DMS53 treated with DMSO at 0.1 percent for 48 hours (cell line): ENCODE measurements at regions not wholly inside any gene's neighbourhood (a gene's known extent, or its start where the extent isn't known, plus 50 kb on each side); places are given as distances from the start of the nearest gene placed in this dataset.

Source experiments
- DNase-seq: peaks from one replicate; lab custom pipeline; 2025; ENCODE audit not compliant: unreplicated experiment; lab: John Stamatoyannopoulos, UW

GRCh38 chr7:28231176-28231575, 50.6 kb upstream of the JAZF1 start:
- no peak for DNase-seq

- DNase-seq, result no peak
Observed at GRCh38 chr7:28236560-28236959, 56.0 kb upstream of the JAZF1 start.

DNA sequence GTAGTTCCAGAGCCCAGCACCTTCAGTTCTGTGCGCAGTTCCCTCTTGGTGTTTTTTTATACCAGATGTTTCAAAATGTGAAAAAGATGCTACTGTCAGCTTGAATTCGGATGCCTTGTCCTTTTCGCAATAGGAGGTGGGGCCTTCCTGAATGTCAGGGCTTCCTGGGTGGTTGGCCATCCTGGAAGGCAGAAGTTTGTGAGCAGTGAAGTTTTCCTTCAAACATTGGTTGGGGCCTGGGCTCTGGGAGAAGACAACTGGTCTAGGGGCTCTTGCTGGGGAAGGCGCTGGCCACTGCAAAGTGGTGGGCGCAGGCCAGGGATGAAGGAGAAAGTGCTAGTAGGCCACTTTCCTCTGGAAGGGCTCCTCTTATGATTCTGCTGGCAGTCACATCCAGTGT, 56.8 kb upstream of the JAZF1 start:
- DNase-seq, result no peak

GRCh38 chr7:28239823-28240204, 59.2 kb upstream of the JAZF1 start:
- DNase-seq, result no peak

DNA sequence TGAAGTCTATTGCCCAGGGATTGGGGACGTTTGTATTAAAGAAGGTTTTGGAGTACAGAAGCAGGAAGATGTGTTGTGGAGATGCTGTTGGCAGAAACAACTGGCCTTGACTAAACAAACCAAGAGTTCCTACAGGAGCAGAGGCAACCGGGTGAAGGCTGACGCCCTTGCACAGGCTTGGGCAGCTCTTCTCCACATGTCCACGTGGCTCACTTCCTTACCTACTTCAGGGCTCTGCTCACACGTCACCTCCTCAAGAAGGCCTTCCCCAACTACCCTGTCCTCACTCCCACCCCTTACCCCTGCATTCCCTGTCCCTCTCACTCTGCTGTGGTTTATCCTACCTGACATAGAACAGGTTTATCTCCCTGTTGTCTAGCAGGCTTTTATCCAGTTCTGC, 59.9 kb upstream of the JAZF1 start:
- DNase-seq, result no peak

- no peak for DNase-seq
Observed at GRCh38 chr7:28243861-28244260, 63.3 kb upstream of the JAZF1 start.

GRCh38 chr7:28245123-28245878, 64.7 kb upstream of the JAZF1 start:
- no peak for DNase-seq

DNA sequence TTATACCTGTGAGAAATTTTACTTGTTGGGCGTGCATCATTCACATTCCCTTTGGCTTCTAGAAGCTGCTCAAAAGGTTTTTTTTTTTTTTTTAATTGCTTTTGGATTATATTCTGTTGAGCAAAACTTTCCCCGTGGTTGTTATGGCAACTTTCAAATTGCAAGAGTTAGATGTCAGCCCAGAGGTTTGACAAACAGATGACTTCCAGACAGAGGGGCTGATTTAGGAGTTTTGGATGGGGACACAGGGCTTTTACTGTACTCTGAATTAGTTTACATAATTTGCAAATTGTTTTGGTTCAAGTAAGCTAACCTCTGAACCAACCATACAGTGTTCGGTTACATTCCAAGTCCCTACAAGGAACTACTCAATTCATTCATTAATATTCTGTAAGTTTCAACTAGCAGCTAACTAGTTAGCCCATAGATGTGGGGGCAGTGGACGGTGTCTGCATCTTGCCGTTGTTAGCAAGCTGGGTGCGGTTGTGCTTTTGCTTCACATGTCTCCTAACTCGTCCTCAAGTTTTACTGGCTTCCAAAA, 66.4 kb upstream of the JAZF1 start:
- no peak for DNase-seq

- DNase-seq, result peak; percentile 31
Observed at GRCh38 chr7:28258240-28258639, 77.6 kb upstream of the JAZF1 start.

GRCh38 chr7:28260969-28261368, 80.4 kb upstream of the JAZF1 start:
- no peak for DNase-seq

- DNase-seq, result no peak
Observed at GRCh38 chr7:28263622-28264271, 83.2 kb upstream of the JAZF1 start.

DNA sequence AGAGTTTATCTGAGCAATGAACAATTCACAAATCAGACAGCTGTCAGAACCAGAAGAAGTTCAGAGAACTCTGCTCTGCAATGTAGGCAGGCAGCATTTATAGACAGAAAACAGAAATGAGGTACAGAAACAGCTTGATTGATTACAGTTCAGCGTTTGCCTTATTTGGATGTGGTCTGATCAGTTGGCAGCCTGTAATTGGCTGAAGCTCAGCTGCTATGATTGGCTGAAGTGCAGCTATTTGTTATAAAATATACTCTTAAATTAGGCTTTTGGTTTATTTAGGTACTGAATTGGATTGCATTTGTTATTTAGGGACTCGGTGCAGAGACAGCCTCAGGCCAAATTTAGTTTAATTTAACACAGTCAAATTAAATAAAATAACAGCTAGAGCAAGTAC, 85.8 kb upstream of the JAZF1 start:
- no peak for DNase-seq

DNA sequence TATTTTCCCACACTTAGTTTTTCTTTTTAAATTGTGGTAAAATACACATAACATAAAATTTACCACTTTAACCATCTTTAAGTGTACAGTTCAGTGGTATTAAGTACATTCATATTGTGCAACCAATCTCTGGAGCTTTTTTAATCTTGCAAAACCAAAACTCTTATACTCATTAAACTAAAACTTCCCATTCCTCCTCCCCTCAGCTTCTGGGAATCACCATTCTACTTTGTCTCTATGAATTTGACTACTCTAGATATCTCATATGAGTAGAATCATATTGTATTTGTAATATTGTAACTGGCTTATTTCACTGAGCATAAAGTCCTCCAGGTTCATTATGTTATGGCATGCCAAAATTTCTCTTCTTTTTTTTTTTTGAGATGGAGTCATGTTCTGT, 86.4 kb upstream of the JAZF1 start:
- no peak for DNase-seq

DNA sequence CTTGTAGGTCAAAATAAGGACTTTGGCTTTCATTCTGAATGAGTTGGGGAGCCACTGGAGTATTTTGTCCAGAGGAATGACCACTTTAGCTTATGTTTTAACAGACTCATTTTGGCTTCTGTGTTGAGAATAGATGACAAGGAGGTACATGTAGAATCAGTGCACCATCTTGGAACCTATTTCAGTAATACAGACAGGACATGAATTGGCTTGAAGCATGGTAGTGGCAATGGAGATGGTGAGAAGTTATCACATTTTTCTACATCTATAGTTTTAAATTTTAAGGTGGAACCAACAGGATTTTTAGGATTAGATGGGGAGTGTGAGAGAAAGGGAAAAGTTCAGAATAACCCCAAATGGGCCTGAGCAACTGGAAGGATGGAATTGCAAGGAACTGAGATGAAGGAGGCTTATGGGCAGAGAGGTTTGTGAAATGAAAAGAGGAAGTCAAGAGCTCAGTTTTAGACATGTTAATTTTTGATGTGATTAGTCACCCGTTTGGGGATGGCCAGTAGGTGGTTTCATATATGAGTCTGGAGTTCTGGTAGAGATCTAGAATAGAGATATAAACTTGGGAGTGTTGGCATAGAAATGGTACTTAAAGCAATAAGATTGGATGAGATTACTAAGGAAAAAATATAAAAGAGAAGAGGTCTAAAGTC, 89.2 kb upstream of the JAZF1 start:
- no peak for DNase-seq

- no peak for DNase-seq
Observed at GRCh38 chr7:28270536-28270935, 89.9 kb upstream of the JAZF1 start.

- no peak for DNase-seq
Observed at GRCh38 chr7:28272461-28272877, 91.9 kb upstream of the JAZF1 start.

- no peak for DNase-seq
Observed at GRCh38 chr7:28276298-28276697, 95.7 kb upstream of the JAZF1 start.

GRCh38 chr7:28277364-28277763, 96.8 kb upstream of the JAZF1 start:
- no peak for DNase-seq

DNA sequence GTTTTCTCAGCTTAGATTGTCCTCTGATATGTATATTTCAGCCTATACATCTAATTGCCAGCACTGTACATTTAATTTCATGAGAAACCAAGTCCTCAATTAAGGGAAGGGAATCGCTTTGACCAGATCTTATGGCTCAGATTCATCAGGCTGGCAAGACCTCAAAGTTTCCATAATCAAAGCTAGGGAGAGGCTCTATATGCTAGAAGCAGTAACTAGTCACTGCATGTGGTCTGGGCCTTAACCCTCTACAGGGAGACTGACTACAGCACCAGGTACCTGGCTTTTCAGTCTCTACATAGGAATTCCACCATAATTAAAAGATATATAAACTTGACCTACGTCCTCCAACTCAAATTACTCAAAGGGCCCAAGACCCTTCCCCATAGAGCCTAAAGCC, 97.4 kb upstream of the JAZF1 start:
- no peak for DNase-seq

GRCh38 chr7:28280516-28280915, 99.9 kb upstream of the JAZF1 start:
- DNase-seq, result no peak

- DNase-seq, result no peak
Observed at GRCh38 chr7:28290496-28290895, 109.9 kb upstream of the JAZF1 start.

DNA sequence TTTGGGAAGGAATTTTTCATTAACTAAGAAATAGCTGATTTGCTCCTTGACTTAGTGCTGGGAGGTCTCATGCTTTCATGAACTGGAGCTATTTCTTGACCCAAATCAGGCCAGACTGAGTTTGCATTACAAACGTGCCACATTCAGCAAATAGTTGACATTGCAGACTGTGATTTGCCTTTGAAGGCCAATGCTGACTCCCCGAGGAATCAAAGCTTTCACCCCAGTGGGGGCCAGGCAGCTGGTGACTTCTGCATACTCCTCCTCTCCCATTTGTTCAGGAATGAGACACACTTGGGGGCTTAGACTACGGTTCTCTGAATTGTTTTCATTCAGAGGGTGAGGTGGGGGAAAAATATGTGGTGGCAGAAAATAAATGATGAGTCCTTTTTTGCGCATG, 111.0 kb upstream of the JAZF1 start:
- no peak for DNase-seq
